HG03558 (cell line): ENCODE measurements at regions not wholly inside any gene's neighbourhood (a gene's known extent, or its start where the extent isn't known, plus 50 kb on each side); places are given as distances from the start of the nearest gene placed in this dataset.
"Not testable (repeated sequence)": the region's sequence is repeated elsewhere in the genome, so short reads cannot be mapped to it uniquely, and the experiment has no call there.

Source experiments
- ATAC-seq: cut with Tn5 transposase; IDR thresholded peaks from one replicate; pipeline ENCODE4 v1.9.1; 2021; ENCODE audit warnings: moderate number of reproducible peaks; ENCODE audit not compliant: unreplicated experiment; ENCODE audit errors: extremely low read depth

GRCh38 chr1:120465900-120466299 is 51.1 kb downstream of the NBPF8 start:
- not testable (repeated sequence) for ATAC-seq

- ATAC-seq, result not testable (repeated sequence)
Observed at GRCh38 chr1:120477663-120478062, 62.8 kb downstream of the NBPF8 start.

- not testable (repeated sequence) for ATAC-seq
Observed at GRCh38 chr1:120478400-120478799, 63.6 kb downstream of the NBPF8 start.

- not testable (repeated sequence) for ATAC-seq
Observed at GRCh38 chr1:120487542-120487941, 72.7 kb downstream of the NBPF8 start.

GRCh38 chr1:120489217-120489616 is 74.4 kb downstream of the NBPF8 start:
- ATAC-seq, result not testable (repeated sequence)

- ATAC-seq, result not testable (repeated sequence)
Observed at GRCh38 chr1:120497145-120497544, 82.3 kb downstream of the NBPF8 start.

- ATAC-seq, result not testable (repeated sequence)
Observed at GRCh38 chr1:120503284-120503683, 88.4 kb downstream of the NBPF8 start.

GRCh38 chr1:120506352-120506751 is 91.5 kb downstream of the NBPF8 start:
- ATAC-seq, result not testable (repeated sequence)

- not testable (repeated sequence) for ATAC-seq
Observed at GRCh38 chr1:120508351-120508750, 93.5 kb downstream of the NBPF8 start.

GRCh38 chr1:120509258-120509657 is 94.4 kb downstream of the NBPF8 start:
- not testable (repeated sequence) for ATAC-seq

- ATAC-seq, result not testable (repeated sequence)
Observed at GRCh38 chr1:120513099-120513498, 98.3 kb downstream of the NBPF8 start.

- ATAC-seq, result not testable (repeated sequence)
Observed at GRCh38 chr1:120513531-120513930, 98.7 kb downstream of the NBPF8 start.

- not testable (repeated sequence) for ATAC-seq
Observed at GRCh38 chr1:120519196-120519595, 104.4 kb downstream of the NBPF8 start.

GRCh38 chr1:120524416-120524815 is 109.6 kb downstream of the NBPF8 start:
- ATAC-seq, result not testable (repeated sequence)

GRCh38 chr1:120525386-120525785 is 110.6 kb downstream of the NBPF8 start:
- ATAC-seq, result not testable (repeated sequence)

GRCh38 chr1:120529475-120530089 is 114.7 kb downstream of the NBPF8 start:
- not testable (repeated sequence) for ATAC-seq

- not testable (repeated sequence) for ATAC-seq
Observed at GRCh38 chr1:120531455-120531854, 116.6 kb downstream of the NBPF8 start.

GRCh38 chr1:120534361-120535047 is 119.7 kb downstream of the NBPF8 start:
- ATAC-seq, result peak; percentile 45

GRCh38 chr1:120535052-120535451 is 120.2 kb downstream of the NBPF8 start:
- peak; percentile 74 for ATAC-seq

- not testable (repeated sequence) for ATAC-seq
Observed at GRCh38 chr1:120541394-120541793, 126.6 kb downstream of the NBPF8 start.

GRCh38 chr1:120542365-120542764 is 127.5 kb downstream of the NBPF8 start:
- not testable (repeated sequence) for ATAC-seq

- not testable (repeated sequence) for ATAC-seq
Observed at GRCh38 chr1:120542940-120543339, 128.1 kb downstream of the NBPF8 start.
